ENCODE measurements at regions not wholly inside any gene's neighbourhood (a gene's known extent, or its start where the extent isn't known, plus 50 kb on each side); places are given as distances from the start of the nearest gene placed in this dataset.

GRCh38 chr13:110819203-110820014, 95.5 kb downstream of the ANKRD10 start:
- TF ChIP-seq POLR2A (IDR thresholded peaks at IDR 0.05): no peak
- TF ChIP-seq, protein P1, sequence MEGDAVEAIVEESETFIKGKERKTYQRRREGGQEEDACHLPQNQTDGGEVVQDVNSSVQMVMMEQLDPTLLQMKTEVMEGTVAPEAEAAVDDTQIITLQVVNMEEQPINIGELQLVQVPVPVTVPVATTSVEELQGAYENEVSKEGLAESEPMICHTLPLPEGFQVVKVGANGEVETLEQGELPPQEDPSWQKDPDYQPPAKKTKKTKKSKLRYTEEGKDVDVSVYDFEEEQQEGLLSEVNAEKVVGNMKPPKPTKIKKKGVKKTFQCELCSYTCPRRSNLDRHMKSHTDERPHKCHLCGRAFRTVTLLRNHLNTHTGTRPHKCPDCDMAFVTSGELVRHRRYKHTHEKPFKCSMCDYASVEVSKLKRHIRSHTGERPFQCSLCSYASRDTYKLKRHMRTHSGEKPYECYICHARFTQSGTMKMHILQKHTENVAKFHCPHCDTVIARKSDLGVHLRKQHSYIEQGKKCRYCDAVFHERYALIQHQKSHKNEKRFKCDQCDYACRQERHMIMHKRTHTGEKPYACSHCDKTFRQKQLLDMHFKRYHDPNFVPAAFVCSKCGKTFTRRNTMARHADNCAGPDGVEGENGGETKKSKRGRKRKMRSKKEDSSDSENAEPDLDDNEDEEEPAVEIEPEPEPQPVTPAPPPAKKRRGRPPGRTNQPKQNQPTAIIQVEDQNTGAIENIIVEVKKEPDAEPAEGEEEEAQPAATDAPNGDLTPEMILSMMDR (IDR thresholded peaks at IDR 0.05): peak; percentile 90 to 96 (median 95)
